ENCODE measurements at regions not wholly inside any gene's neighbourhood (a gene's known extent, or its start where the extent isn't known, plus 50 kb on each side); places are given as distances from the start of the nearest gene placed in this dataset.

DNA sequence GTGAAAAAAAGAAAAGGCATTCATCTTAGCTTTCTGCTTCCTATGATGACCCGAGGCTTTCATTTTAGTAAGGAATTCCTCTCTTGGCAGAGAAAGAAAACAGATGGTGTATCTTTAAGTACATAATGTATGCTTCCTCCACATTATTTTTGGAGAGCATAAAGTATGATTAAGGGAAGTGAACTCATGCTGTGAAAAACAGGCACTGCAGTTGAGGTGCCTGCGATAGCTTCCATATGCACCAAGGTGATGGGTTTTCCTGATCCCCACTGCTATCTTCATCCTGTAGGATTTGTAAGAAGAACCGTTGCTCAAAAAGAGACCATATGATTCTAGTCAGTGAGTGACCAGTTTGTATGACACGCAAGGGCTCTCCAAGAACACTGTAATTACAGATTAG, 411.5 kb upstream of the MCTP2 start:
- no peaks in the 10 kb centered on the region for H4K20me1 ChIP-seq (ENCODE audit: insufficient read depth, low read length, poor library complexity, severe bottlenecking)
- H3K4me2 ChIP-seq (ENCODE audit: low read depth, low read length, poor library complexity, severe bottlenecking): no peak overlapping the region
- TF ChIP-seq EZH2phosphoT487 (IDR thresholded peaks at IDR 0.05; ENCODE audit: borderline replicate concordance): no peak
- TF ChIP-seq, protein P1, sequence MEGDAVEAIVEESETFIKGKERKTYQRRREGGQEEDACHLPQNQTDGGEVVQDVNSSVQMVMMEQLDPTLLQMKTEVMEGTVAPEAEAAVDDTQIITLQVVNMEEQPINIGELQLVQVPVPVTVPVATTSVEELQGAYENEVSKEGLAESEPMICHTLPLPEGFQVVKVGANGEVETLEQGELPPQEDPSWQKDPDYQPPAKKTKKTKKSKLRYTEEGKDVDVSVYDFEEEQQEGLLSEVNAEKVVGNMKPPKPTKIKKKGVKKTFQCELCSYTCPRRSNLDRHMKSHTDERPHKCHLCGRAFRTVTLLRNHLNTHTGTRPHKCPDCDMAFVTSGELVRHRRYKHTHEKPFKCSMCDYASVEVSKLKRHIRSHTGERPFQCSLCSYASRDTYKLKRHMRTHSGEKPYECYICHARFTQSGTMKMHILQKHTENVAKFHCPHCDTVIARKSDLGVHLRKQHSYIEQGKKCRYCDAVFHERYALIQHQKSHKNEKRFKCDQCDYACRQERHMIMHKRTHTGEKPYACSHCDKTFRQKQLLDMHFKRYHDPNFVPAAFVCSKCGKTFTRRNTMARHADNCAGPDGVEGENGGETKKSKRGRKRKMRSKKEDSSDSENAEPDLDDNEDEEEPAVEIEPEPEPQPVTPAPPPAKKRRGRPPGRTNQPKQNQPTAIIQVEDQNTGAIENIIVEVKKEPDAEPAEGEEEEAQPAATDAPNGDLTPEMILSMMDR (conservative IDR thresholded peaks at IDR 0.05; ENCODE audit: low read length): no peak
- H3F3A ChIP-seq (ENCODE audit: low read depth): no peaks in the 10 kb centered on the region
- H2AFZ ChIP-seq (ENCODE audit: low read length): no peak overlapping the region
- no peaks in the 10 kb centered on the region for H3K4me1 ChIP-seq (ENCODE audit: insufficient read depth, low read length, poor library complexity, severe bottlenecking)
- H3K27me3 ChIP-seq (ENCODE audit: insufficient read depth, low read length, poor library complexity, severe bottlenecking): no peaks in the 10 kb centered on the region
- no peak overlapping the region for H3K4me3 ChIP-seq (ENCODE audit: low read length, poor library complexity, severe bottlenecking)
- H3K9me2 ChIP-seq (replicated peaks; ENCODE audit: low read depth, low read length): no peaks in the 10 kb centered on the region
- no peaks in the 10 kb centered on the region for H3K79me2 ChIP-seq (ENCODE audit: insufficient read depth, low read length)
- H3K36me3 ChIP-seq (ENCODE audit: insufficient read depth, low read length): no peaks in the 10 kb centered on the region
- H3K9me3 ChIP-seq (ENCODE audit: insufficient read depth, low read depth, low read length): no peaks in the 10 kb centered on the region
- H3K9ac ChIP-seq (ENCODE audit: low read depth, low read length, poor library complexity, severe bottlenecking): no peak overlapping the region

GRCh38 chr15:93816815-93817214, 414.5 kb upstream of the MCTP2 start:
- no peaks in the 10 kb centered on the region for H3K36me3 ChIP-seq (ENCODE audit: insufficient read depth, low read length)
- no peaks in the 10 kb centered on the region for H3K4me1 ChIP-seq (ENCODE audit: insufficient read depth, low read length, poor library complexity, severe bottlenecking)
- H3K79me2 ChIP-seq (ENCODE audit: insufficient read depth, low read length): no peaks in the 10 kb centered on the region
- H4K20me1 ChIP-seq (ENCODE audit: insufficient read depth, low read length, poor library complexity, severe bottlenecking): no peaks in the 10 kb centered on the region
- no peak overlapping the region for H3K9ac ChIP-seq (ENCODE audit: low read depth, low read length, poor library complexity, severe bottlenecking)
- H3F3A ChIP-seq (ENCODE audit: low read depth): no peaks in the 10 kb centered on the region
- H3K27me3 ChIP-seq (ENCODE audit: insufficient read depth, low read length, poor library complexity, severe bottlenecking): no peaks in the 10 kb centered on the region
- H3K9me2 ChIP-seq (replicated peaks; ENCODE audit: low read depth, low read length): no peaks in the 10 kb centered on the region
- H3K4me2 ChIP-seq (ENCODE audit: low read depth, low read length, poor library complexity, severe bottlenecking): no peak overlapping the region
- TF ChIP-seq EZH2phosphoT487 (IDR thresholded peaks at IDR 0.05; ENCODE audit: borderline replicate concordance): no peak
- TF ChIP-seq, protein P1 (conservative IDR thresholded peaks at IDR 0.05; ENCODE audit: low read length): no peak
- H3K9me3 ChIP-seq (ENCODE audit: insufficient read depth, low read depth, low read length): no peaks in the 10 kb centered on the region
- no peak overlapping the region for H3K4me3 ChIP-seq (ENCODE audit: low read length, poor library complexity, severe bottlenecking)
- no peak overlapping the region for H2AFZ ChIP-seq (ENCODE audit: low read length)

DNA sequence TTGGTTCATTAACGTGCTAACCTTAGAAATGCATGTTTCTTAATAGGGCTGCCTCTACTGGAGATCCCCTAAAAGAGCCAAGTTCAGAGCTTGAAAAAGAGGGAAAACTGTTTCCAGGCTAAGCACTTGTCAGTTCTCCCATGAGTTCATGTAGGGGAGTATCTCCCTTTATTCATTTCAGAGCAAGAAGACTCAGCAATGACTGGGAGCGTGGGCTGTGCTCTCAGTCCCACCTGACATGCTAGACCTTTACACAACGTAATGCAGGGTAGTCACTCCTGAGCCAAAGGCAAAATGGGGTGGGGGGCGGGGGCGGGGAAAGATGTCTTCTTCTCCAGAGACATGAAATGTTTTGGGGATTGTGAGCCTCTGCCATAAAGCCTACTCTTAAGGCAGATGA, 420.1 kb upstream of the MCTP2 start:
- H3K27me3 ChIP-seq (ENCODE audit: insufficient read depth, low read length, poor library complexity, severe bottlenecking): no peaks in the 10 kb centered on the region
- no peak overlapping the region for H2AFZ ChIP-seq (ENCODE audit: low read length)
- H3K9ac ChIP-seq (ENCODE audit: low read depth, low read length, poor library complexity, severe bottlenecking): no peak overlapping the region
- H3K4me1 ChIP-seq (ENCODE audit: insufficient read depth, low read length, poor library complexity, severe bottlenecking): no peaks in the 10 kb centered on the region
- no peaks in the 10 kb centered on the region for H3K79me2 ChIP-seq (ENCODE audit: insufficient read depth, low read length)
- no peak overlapping the region for H3K4me3 ChIP-seq (ENCODE audit: low read length, poor library complexity, severe bottlenecking)
- no peaks in the 10 kb centered on the region for H3K9me3 ChIP-seq (ENCODE audit: insufficient read depth, low read depth, low read length)
- H4K20me1 ChIP-seq (ENCODE audit: insufficient read depth, low read length, poor library complexity, severe bottlenecking): no peaks in the 10 kb centered on the region
- no peaks in the 10 kb centered on the region for H3K36me3 ChIP-seq (ENCODE audit: insufficient read depth, low read length)
- H3F3A ChIP-seq (ENCODE audit: low read depth): no peaks in the 10 kb centered on the region
- TF ChIP-seq, protein P1 (conservative IDR thresholded peaks at IDR 0.05; ENCODE audit: low read length): no peak
- TF ChIP-seq EZH2phosphoT487 (IDR thresholded peaks at IDR 0.05; ENCODE audit: borderline replicate concordance): no peak
- H3K9me2 ChIP-seq (replicated peaks; ENCODE audit: low read depth, low read length): no peaks in the 10 kb centered on the region
- no peak overlapping the region for H3K4me2 ChIP-seq (ENCODE audit: low read depth, low read length, poor library complexity, severe bottlenecking)

Measured in Loucy (cell line).